ENCODE measurements at regions not wholly inside any gene's neighbourhood (a gene's known extent, or its start where the extent isn't known, plus 50 kb on each side); places are given as distances from the start of the nearest gene placed in this dataset.

GRCh38 chr10:78703593-78703992 lies 365.2 kb upstream of the ZMIZ1 start:
- TF ChIP-seq CTCF (IDR thresholded peaks at IDR 0.05) (no peak), POLR2A (IDR thresholded peaks at IDR 0.05) (no peak)

Data from right lobe of liver (tissue), 4 donors.